SK-N-MC (cell line): ENCODE measurements at regions not wholly inside any gene's neighbourhood (a gene's known extent, or its start where the extent isn't known, plus 50 kb on each side); places are given as distances from the start of the nearest gene placed in this dataset.

Source experiments
- EZH2 ChIP-seq: fragments of 200-600 bp; sonication (generic); IDR thresholded peaks from one replicate; pipeline ENCODE4 v1.6.1; 2017; ENCODE audit warnings: antibody characterized with exemption
- FOXP2 ChIP-seq: optimal IDR thresholded peaks from 2 replicates; pipeline ENCODE3; 2011; ENCODE audit warnings: mild to moderate bottlenecking, moderate library complexity; ENCODE audit not compliant: insufficient read depth; ENCODE audit errors: extremely low read length, control extremely low read depth
- POLR2AphosphoS5 ChIP-seq: IDR thresholded peaks from 2 replicates; pipeline ENCODE4 v1.6.1; 2012; ENCODE audit warnings: mild to moderate bottlenecking, low read depth, low read length, borderline replicate concordance

- no peak for TF ChIP-seq POLR2AphosphoS5
- no peak for TF ChIP-seq EZH2
- no peak for TF ChIP-seq FOXP2
These were observed 703.2 kb upstream of the LRRN3 start for GRCh38 chr7:110387689-110388088.
